ENCODE measurements at regions not wholly inside any gene's neighbourhood (a gene's known extent, or its start where the extent isn't known, plus 50 kb on each side); places are given as distances from the start of the nearest gene placed in this dataset.

GRCh38 chr10:106520698-106521097, 643.8 kb downstream of the SORCS1 start:
- DNase-seq = no peak

GRCh38 chr10:106519376-106520030, 645.0 kb downstream of the SORCS1 start:
- no peak for DNase-seq

- peak; percentile 15 for DNase-seq
Measured at GRCh38 chr10:106515206-106515790, 649.2 kb downstream of the SORCS1 start.

GRCh38 chr10:106513352-106513771, 651.1 kb downstream of the SORCS1 start:
- DNase-seq = no peak

- DNase-seq = no peak
Measured at GRCh38 chr10:106511917-106512316, 652.6 kb downstream of the SORCS1 start.

GRCh38 chr10:106508950-106509349, 655.6 kb downstream of the SORCS1 start:
- DNase-seq = no peak

GRCh38 chr10:106506526-106507283, 657.8 kb downstream of the SORCS1 start:
- no peak for DNase-seq

- no peak for DNase-seq
Measured at GRCh38 chr10:106504536-106504935, 660.0 kb downstream of the SORCS1 start.

- DNase-seq = no peak
Measured at GRCh38 chr10:106502641-106503040, 661.9 kb downstream of the SORCS1 start.

- no peak for DNase-seq
Measured at GRCh38 chr10:106500925-106501525, 663.5 kb downstream of the SORCS1 start.

GRCh38 chr10:106500041-106500924, 664.2 kb downstream of the SORCS1 start:
- DNase-seq = no peak

- no peak for DNase-seq
Measured at GRCh38 chr10:106499448-106499847, 665.1 kb downstream of the SORCS1 start.

- no peak for DNase-seq
Measured at GRCh38 chr10:106498675-106499074, 665.8 kb downstream of the SORCS1 start.

- no peak for DNase-seq
Measured at GRCh38 chr10:106495931-106496330, 668.6 kb downstream of the SORCS1 start.

- DNase-seq = no peak
Measured at GRCh38 chr10:106493751-106494150, 670.8 kb downstream of the SORCS1 start.

- DNase-seq = no peak
Measured at GRCh38 chr10:106493226-106493625, 671.3 kb downstream of the SORCS1 start.

- no peak for DNase-seq
Measured at GRCh38 chr10:106487726-106488125, 676.8 kb downstream of the SORCS1 start.

- no peak for DNase-seq
Measured at GRCh38 chr10:106481598-106482275, 682.8 kb downstream of the SORCS1 start.

GRCh38 chr10:106479636-106480035, 684.9 kb downstream of the SORCS1 start:
- DNase-seq = no peak

GRCh38 chr10:106474876-106475275, 689.6 kb downstream of the SORCS1 start:
- DNase-seq = no peak

GRCh38 chr10:106473129-106473685, 691.3 kb downstream of the SORCS1 start:
- no peak for DNase-seq
